ENCODE measurements at regions not wholly inside any gene's neighbourhood (a gene's known extent, or its start where the extent isn't known, plus 50 kb on each side); places are given as distances from the start of the nearest gene placed in this dataset.

GRCh38 chr4:97394653-97395052 lies 748.6 kb downstream of the STPG2 start:
- no peak for TF ChIP-seq FOXM1 (IDR thresholded peaks at IDR 0.05; ENCODE audit: borderline replicate concordance, low read depth)
- TF ChIP-seq MAX (IDR thresholded peaks at IDR 0.05), result no peak
- TF ChIP-seq ZBTB7A (IDR thresholded peaks at IDR 0.05; ENCODE audit: low read depth), result no peak
- TF ChIP-seq NFIC (IDR thresholded peaks at IDR 0.05), result no peak
- TF ChIP-seq RAD21 (IDR thresholded peaks at IDR 0.05; ENCODE audit: low read depth), result no peak
- TF ChIP-seq YY1 (IDR thresholded peaks at IDR 0.05; ENCODE audit: low read depth), result no peak
- TF ChIP-seq EP300 (IDR thresholded peaks at IDR 0.05; ENCODE audit: borderline replicate concordance), result no peak
- TF ChIP-seq EGR1 (IDR thresholded peaks at IDR 0.05), result no peak
- TF ChIP-seq CREB1 (IDR thresholded peaks at IDR 0.05; ENCODE audit: low read depth), result no peak
- TF ChIP-seq USF1 (IDR thresholded peaks at IDR 0.05), result no peak

GRCh38 chr4:97396097-97396496 lies 747.2 kb downstream of the STPG2 start:
- no peak for TF ChIP-seq CREB1 (IDR thresholded peaks at IDR 0.05; ENCODE audit: low read depth)
- TF ChIP-seq FOXM1 (IDR thresholded peaks at IDR 0.05; ENCODE audit: borderline replicate concordance, low read depth), result no peak
- no peak for TF ChIP-seq EP300 (IDR thresholded peaks at IDR 0.05; ENCODE audit: borderline replicate concordance)
- no peak for TF ChIP-seq YY1 (IDR thresholded peaks at IDR 0.05; ENCODE audit: low read depth)
- TF ChIP-seq ZBTB7A (IDR thresholded peaks at IDR 0.05; ENCODE audit: low read depth), result no peak
- TF ChIP-seq TEAD4 (IDR thresholded peaks at IDR 0.05), result no peak
- no peak for TF ChIP-seq TAF1 (IDR thresholded peaks at IDR 0.05; ENCODE audit: low read depth)
- no peak for TF ChIP-seq USF1 (IDR thresholded peaks at IDR 0.05)
- TF ChIP-seq NFIC (IDR thresholded peaks at IDR 0.05), result no peak
- no peak for TF ChIP-seq TCF12 (IDR thresholded peaks at IDR 0.05; ENCODE audit: low read depth)
- TF ChIP-seq RAD21 (IDR thresholded peaks at IDR 0.05; ENCODE audit: low read depth), result no peak
- no peak for TF ChIP-seq EGR1 (IDR thresholded peaks at IDR 0.05)
- no peak for TF ChIP-seq REST (IDR thresholded peaks at IDR 0.05; ENCODE audit: low read depth)
- no peak for TF ChIP-seq MAX (IDR thresholded peaks at IDR 0.05)
- no peak for TF ChIP-seq CEBPB (IDR thresholded peaks at IDR 0.05)

GRCh38 chr4:97396605-97397004 lies 746.7 kb downstream of the STPG2 start:
- TF ChIP-seq CEBPB (IDR thresholded peaks at IDR 0.05) (no peak), EGR1 (IDR thresholded peaks at IDR 0.05) (no peak), USF1 (IDR thresholded peaks at IDR 0.05) (no peak), NFIC (IDR thresholded peaks at IDR 0.05) (no peak), EP300 (IDR thresholded peaks at IDR 0.05; ENCODE audit: borderline replicate concordance) (no peak), MAX (IDR thresholded peaks at IDR 0.05) (no peak), TEAD4 (IDR thresholded peaks at IDR 0.05) (no peak), RAD21 (IDR thresholded peaks at IDR 0.05; ENCODE audit: low read depth) (no peak), TAF1 (IDR thresholded peaks at IDR 0.05; ENCODE audit: low read depth) (no peak), REST (IDR thresholded peaks at IDR 0.05; ENCODE audit: low read depth) (no peak), TCF12 (IDR thresholded peaks at IDR 0.05; ENCODE audit: low read depth) (no peak), CREB1 (IDR thresholded peaks at IDR 0.05; ENCODE audit: low read depth) (no peak), ZBTB7A (IDR thresholded peaks at IDR 0.05; ENCODE audit: low read depth) (no peak), FOXM1 (IDR thresholded peaks at IDR 0.05; ENCODE audit: borderline replicate concordance, low read depth) (no peak), YY1 (IDR thresholded peaks at IDR 0.05; ENCODE audit: low read depth) (no peak)

- no peak for TF ChIP-seq TEAD4 (IDR thresholded peaks at IDR 0.05)
- no peak for TF ChIP-seq RAD21 (IDR thresholded peaks at IDR 0.05; ENCODE audit: low read depth)
- TF ChIP-seq MAX (IDR thresholded peaks at IDR 0.05), result no peak
- no peak for TF ChIP-seq REST (IDR thresholded peaks at IDR 0.05; ENCODE audit: low read depth)
- TF ChIP-seq YY1 (IDR thresholded peaks at IDR 0.05; ENCODE audit: low read depth), result no peak
- no peak for TF ChIP-seq FOXM1 (IDR thresholded peaks at IDR 0.05; ENCODE audit: borderline replicate concordance, low read depth)
- TF ChIP-seq EGR1 (IDR thresholded peaks at IDR 0.05), result no peak
Observed at GRCh38 chr4:97404876-97405523, 738.3 kb downstream of the STPG2 start.

Measured in Ishikawa (cell line).